Mammary epithelial cell (primary cell): ENCODE measurements at regions not wholly inside any gene's neighbourhood (a gene's known extent, or its start where the extent isn't known, plus 50 kb on each side); places are given as distances from the start of the nearest gene placed in this dataset.

Experiments used
- CTCF ChIP-seq, 2 donors: IDR thresholded peaks in 1 of 2; conservative IDR thresholded peaks in 1 of 2; 2 replicates each; pipeline ENCODE4 v1.5.1; 2011 to 2012; ENCODE audit warnings: inconsistent platforms in 2 of 2, low read length in 2 of 2, mild to moderate bottlenecking in 2 of 2, control low read depth in 1 of 2, low read depth in 1 of 2; ENCODE audit not compliant: insufficient read depth in 1 of 2; ENCODE audit errors: extremely low read depth in 1 of 2
- EZH2 ChIP-seq: IDR thresholded peaks from 2 replicates; pipeline ENCODE4 v1.6.1; 2012; ENCODE audit warnings: low read length, inconsistent platforms, borderline replicate concordance

- TF ChIP-seq CTCF (conservative IDR thresholded peaks at IDR 0.05 in 1 of 2, IDR thresholded peaks at IDR 0.05 in 1 of 2; ENCODE audit: extremely low read depth in 1 of 2, insufficient read depth in 1 of 2, low read depth in 1 of 2, low read length in 2 of 2): no peak
- TF ChIP-seq EZH2: no peak
Measured at GRCh38 chr9:126217797-126218196, 108.8 kb upstream of the MVB12B start.
